Fibroblast of the conjunctiva (primary cell): ENCODE measurements at regions not wholly inside any gene's neighbourhood (a gene's known extent, or its start where the extent isn't known, plus 50 kb on each side); places are given as distances from the start of the nearest gene placed in this dataset.

Experiments used
- DNase-seq: peaks from one replicate; pipeline ENCODE4 v3.0.0-alpha.2; 2010; ENCODE audit warnings: low read depth

- no peak for DNase-seq
Observed at GRCh38 chr15:47949815-47950214, 171.0 kb upstream of the SLC24A5 start.

- DNase-seq: no peak
Observed at GRCh38 chr15:47950447-47950846, 170.3 kb upstream of the SLC24A5 start.

DNA sequence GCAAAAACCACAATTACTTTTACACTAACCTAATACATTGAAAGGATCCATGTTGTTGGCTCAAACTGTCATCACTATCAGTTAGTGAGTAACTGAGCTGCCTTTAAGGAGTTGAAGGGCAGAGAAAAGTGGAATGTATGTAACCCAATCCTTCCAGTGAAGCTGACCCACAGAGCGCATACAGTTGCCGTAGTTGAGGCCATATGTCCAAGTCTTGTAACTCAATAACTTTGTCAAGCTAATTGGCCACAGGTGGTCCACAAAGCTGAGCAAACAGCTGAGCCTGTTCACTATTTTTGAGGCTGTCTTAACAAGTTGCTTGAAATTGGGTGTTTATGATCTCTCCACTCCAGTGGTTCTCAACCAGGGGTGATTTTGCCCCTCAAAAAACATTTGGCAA is 169.0 kb upstream of the SLC24A5 start:
- no peak for DNase-seq

DNA sequence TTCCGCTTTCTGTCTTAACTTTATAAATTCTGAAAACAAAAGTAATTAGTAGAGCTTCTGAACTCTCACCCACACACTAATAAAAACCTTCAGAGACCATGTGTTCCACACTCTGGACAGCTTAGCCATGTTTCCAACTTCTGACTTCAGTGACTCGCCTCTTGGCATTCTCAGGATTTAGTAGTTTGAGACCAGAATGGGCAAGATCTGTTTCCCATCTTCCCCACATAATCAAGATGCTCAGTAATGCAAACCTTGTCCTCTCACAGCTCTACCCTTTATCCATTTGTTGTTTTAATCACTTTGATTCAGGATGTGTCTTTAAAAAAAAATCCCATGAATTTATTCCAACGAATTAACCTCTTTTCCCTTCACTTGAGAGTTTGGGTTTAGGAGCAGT is 166.6 kb upstream of the SLC24A5 start:
- DNase-seq: no peak

- no peak for DNase-seq
Observed at GRCh38 chr15:47955021-47955420, 165.8 kb upstream of the SLC24A5 start.

DNA sequence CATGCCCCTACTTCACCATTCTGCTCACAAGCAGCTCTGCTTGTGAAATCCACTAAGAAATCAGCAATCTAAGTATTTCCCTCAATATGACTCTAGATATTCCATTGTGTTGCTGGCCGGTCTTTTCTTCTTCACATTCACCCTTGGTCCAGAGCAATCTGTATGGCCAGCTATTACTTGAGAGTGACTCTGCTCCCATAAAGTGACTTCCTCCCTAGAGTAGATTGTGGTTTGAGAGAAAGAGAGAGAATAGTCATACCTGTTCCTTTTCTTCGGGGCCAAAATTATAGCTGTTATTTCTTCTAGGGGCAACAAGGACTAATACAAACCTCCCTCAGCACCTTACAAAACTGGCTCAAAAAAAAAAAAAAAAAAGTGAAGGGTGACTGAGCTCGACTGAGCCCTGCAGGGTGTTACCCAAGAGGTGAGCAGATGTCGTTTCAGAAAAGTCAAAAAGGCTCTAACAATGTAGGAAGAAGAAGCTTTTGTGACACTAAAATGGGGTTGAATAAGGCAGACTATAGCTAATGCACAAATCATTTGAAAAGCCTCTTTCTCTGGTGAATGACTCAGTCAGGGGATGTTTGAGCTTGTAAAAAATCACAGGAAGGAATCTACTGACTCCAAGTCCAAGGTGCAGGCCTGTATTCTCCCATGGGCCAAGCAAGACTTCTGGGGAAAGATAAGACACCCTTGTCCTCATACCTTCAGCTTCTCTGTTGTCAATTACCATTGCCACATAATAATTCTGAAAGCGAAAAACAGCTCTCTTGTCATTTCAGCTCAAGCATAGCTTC is 161.0 kb upstream of the SLC24A5 start:
- no peak for DNase-seq

DNA sequence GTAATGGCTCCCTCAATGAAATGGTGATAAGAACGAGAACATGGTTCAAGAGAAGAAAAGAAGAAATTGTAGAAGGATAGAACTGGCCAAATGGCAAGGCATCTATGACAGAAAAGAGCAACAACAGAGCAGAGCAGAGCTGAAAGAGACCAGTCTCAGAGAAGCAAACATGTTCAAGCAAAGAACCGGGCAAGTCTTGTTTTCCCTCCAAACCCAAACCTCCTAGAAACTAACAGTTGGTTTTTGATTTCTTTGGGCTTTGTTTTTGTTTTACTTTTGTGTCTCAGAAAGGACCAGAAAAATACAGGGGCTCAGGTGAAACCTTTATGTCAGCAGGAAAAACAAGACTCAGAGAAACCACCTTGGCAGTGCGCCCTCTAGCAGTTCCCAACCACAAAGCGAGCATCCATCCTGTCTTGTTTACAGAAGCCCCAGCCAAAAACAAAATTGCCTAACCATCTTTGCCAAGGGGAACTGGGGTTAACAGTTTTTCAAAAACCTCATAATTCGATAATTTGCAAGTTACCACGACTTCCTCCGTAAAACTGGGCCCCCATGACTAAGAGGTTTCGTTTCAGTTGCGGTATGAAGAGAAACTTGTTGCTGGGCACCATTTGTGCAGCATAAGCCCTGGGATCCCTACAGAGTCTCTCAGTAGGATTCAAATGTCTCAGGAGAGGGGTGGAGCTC is 159.2 kb upstream of the SLC24A5 start:
- no peak for DNase-seq

DNA sequence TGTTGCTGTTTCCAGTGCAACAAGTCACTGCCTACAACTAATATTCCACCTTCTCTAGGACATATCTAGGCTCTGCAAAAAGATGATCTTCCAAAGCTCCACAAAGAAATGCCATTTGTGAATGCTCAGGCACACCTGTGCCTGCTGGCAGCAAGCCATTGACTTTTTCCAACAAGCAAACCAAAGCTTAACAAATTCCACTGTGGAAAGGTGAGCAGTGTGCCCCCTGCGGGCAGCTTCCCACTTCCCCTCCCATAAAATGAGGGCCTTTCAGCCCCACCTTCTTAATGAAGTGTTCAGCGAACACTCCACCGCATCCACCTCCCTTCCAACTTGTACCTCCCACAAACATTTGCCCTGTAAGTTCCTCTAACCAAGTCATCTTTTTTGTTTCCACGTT is 157.5 kb upstream of the SLC24A5 start:
- no peak for DNase-seq

GRCh38 chr15:47964229-47964628 is 156.6 kb upstream of the SLC24A5 start:
- DNase-seq: no peak

DNA sequence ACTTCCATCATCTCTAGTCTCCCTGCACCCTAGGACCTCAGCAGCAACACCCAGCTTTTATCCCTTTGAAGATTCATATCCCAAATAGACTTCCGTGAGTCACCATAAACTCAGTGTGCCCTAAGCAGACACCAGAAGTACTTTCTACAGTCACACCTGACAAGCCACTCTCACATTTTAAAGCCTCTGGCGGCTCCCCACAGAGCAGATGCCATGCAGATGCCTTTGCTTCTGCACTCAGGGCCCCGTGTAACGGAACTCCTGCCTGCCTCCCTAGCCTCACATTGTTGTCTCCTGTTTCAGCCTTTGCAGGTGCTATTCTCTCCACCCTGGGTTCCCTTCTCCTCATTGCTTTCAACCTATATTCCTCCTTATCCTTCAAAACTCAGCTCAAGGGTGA is 155.5 kb upstream of the SLC24A5 start:
- DNase-seq: no peak

- DNase-seq: no peak
Observed at GRCh38 chr15:47968593-47968992, 152.2 kb upstream of the SLC24A5 start.

GRCh38 chr15:47971637-47972036 is 149.2 kb upstream of the SLC24A5 start:
- DNase-seq: no peak

- DNase-seq: no peak
Observed at GRCh38 chr15:47972738-47973137, 148.1 kb upstream of the SLC24A5 start.

DNA sequence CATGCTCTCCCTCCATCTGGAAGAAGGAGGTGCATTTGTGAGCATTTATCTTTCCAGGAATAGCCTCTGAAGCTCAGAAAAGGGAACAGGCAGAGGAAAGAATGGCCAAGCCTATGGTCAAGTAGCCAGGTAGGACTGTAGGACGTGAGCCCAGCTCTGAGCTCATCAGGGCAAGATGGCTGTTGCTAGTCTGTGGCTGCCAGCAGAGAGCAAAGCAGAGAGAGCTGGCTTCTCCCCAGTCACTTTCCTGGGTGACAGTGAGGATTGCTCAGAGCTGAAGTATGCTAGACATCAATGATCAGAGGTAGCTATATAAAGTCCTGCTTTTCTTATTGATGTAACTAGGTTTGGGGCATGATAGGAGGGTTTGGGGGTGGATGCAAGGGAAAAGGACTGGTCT is 146.1 kb upstream of the SLC24A5 start:
- no peak for DNase-seq

DNA sequence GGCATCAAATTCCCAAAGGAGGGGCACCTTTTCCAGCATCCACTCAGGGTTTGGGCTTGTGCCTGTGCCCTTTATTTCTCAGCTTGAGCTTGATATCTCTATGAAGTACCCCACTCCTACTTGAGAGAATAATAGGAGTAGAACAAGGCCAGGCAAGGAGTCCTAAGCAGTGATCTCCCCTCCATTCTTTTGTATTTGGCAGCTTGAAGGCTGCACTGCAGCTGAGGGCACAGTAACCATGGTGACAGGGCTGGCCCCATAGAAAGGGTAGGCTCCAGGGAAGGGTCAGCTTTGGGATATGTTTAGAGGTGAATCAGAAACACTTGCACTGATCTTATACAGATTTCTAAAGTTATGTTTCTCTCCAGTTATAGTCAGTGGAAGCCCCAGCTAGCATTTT is 145.4 kb upstream of the SLC24A5 start:
- DNase-seq: no peak

DNA sequence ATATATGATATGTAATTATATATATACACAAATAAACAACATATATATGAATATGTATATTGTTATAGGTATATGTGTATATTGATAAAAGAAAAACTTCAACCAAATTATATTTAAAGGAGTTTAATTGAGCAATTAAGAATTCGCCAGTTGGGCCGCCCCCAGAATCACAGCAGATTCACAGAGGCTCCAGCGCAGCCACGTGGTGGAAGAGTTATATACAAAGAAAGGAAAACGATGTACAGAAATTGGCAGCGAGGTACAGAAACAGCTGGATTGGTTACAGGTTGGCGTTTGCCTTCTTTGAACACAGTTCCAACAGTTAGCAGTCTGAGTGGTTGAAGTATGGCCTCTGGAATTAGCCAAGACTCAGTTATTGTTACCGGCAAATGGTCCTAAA is 137.3 kb upstream of the SLC24A5 start:
- DNase-seq: no peak

GRCh38 chr15:47985568-47985967 is 135.2 kb upstream of the SLC24A5 start:
- DNase-seq: no peak

DNA sequence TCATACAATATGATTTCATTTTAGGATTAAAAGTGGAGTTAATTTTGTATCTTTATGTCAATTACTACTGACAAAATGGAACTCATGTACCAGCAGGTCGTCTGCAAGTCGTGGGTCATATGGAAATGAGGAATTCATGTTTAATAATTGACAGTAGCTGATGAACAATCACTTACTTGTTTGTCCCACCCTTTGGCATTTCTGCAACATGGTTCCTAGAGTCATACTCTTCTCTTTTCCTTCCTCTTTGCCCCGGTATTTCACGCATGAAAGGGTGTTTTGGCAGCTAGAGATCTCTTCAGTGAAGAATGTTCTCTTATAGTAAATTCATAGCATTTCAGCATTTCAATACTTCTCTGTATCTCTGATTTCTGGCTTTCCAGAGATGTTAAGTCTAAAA is 133.3 kb upstream of the SLC24A5 start:
- no peak for DNase-seq

GRCh38 chr15:47987908-47988532 is 132.8 kb upstream of the SLC24A5 start:
- DNase-seq: peak; percentile 72

GRCh38 chr15:47988564-47988963 is 132.2 kb upstream of the SLC24A5 start:
- no peak for DNase-seq

GRCh38 chr15:47990821-47991220 is 130.0 kb upstream of the SLC24A5 start:
- DNase-seq: no peak

DNA sequence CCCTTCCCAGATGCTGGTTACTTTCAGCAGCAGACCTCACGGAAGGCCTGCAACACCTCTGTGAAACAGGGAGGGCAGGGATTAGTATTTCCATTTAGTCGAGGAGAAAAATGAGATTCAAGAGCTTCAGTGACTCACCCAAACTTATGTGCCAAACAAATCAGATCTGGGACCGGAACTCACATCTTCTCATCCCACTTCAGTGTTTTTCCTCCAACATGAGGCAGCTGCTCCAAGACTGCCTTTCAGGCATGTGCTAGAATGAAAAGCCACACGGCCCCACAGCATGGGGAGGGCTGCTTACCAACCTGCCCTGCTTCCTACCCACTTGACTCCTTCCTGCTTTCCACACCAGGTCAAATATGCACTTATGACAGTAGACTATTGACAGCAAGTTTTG is 129.4 kb upstream of the SLC24A5 start:
- peak; percentile 6 for DNase-seq

DNA sequence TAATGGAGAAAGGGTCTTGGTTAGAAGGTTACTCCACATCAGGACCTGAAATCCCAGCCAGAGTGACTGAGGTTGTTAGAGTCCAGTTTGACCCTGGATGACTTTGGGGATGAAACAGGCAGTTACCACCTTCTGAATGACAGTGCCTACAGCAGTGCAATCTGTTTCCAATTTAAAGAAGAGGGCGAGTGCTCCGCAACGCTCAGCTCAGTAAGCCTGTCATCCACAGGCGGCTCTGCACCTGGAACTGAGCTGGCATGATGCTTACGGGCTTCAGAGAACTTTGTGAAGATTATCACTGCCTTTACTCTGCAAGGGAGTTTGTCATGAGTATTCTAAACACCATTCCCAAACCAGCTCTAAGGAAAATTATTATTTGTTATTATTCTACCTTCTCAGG is 127.7 kb upstream of the SLC24A5 start:
- DNase-seq: no peak
